HuH-7.5 (cell line): ENCODE measurements at regions not wholly inside any gene's neighbourhood (a gene's known extent, or its start where the extent isn't known, plus 50 kb on each side); places are given as distances from the start of the nearest gene placed in this dataset.
A peak's percentile ranks its signal among the peaks of the same experiment; 100 is the strongest.
"Not testable (repeated sequence)": the region's sequence is repeated elsewhere in the genome, so short reads cannot be mapped to it uniquely, and the experiment has no call there.

Source experiments
- DNase-seq: peaks from one replicate; pipeline ENCODE4 v3.0.0; 2011; ENCODE audit warnings: low spot score

GRCh38 chr3:79960594-79960993 is 192.8 kb upstream of the ROBO1 start:
- no peak for DNase-seq

- DNase-seq: no peak
Observed at GRCh38 chr3:79957066-79957465, 189.3 kb upstream of the ROBO1 start.

GRCh38 chr3:79954756-79955155 is 187.0 kb upstream of the ROBO1 start:
- DNase-seq: no peak

- DNase-seq: no peak
Observed at GRCh38 chr3:79953591-79954101, 185.8 kb upstream of the ROBO1 start.

GRCh38 chr3:79951426-79951825 is 183.6 kb upstream of the ROBO1 start:
- not testable (repeated sequence) for DNase-seq

- no peak for DNase-seq
Observed at GRCh38 chr3:79947957-79948356, 180.2 kb upstream of the ROBO1 start.

GRCh38 chr3:79947469-79947868 is 179.7 kb upstream of the ROBO1 start:
- DNase-seq: no peak

- DNase-seq: peak; percentile 13
Observed at GRCh38 chr3:79937567-79937966, 169.8 kb upstream of the ROBO1 start.

- no peak for DNase-seq
Observed at GRCh38 chr3:79930196-79930595, 162.4 kb upstream of the ROBO1 start.

- no peak for DNase-seq
Observed at GRCh38 chr3:79928687-79929408, 161.1 kb upstream of the ROBO1 start.

- no peak for DNase-seq
Observed at GRCh38 chr3:79926522-79926921, 158.7 kb upstream of the ROBO1 start.

- DNase-seq: no peak
Observed at GRCh38 chr3:79922633-79923032, 154.8 kb upstream of the ROBO1 start.

GRCh38 chr3:79917561-79917960 is 149.8 kb upstream of the ROBO1 start:
- no peak for DNase-seq

- DNase-seq: no peak
Observed at GRCh38 chr3:79910337-79910736, 142.5 kb upstream of the ROBO1 start.

- DNase-seq: no peak
Observed at GRCh38 chr3:79906106-79906505, 138.3 kb upstream of the ROBO1 start.

GRCh38 chr3:79902151-79902550 is 134.4 kb upstream of the ROBO1 start:
- no peak for DNase-seq

GRCh38 chr3:79898907-79899306 is 131.1 kb upstream of the ROBO1 start:
- no peak for DNase-seq

- DNase-seq: no peak
Observed at GRCh38 chr3:79896086-79896485, 128.3 kb upstream of the ROBO1 start.

- DNase-seq: no peak
Observed at GRCh38 chr3:79887213-79887612, 119.4 kb upstream of the ROBO1 start.

GRCh38 chr3:79886204-79886603 is 118.4 kb upstream of the ROBO1 start:
- DNase-seq: no peak

- DNase-seq: no peak
Observed at GRCh38 chr3:79885407-79885806, 117.6 kb upstream of the ROBO1 start.

- no peak for DNase-seq
Observed at GRCh38 chr3:79884354-79884753, 116.6 kb upstream of the ROBO1 start.

- DNase-seq: no peak
Observed at GRCh38 chr3:79881431-79881830, 113.6 kb upstream of the ROBO1 start.

GRCh38 chr3:79878708-79879107 is 110.9 kb upstream of the ROBO1 start:
- no peak for DNase-seq
